ENCODE measurements at regions not wholly inside any gene's neighbourhood (a gene's known extent, or its start where the extent isn't known, plus 50 kb on each side); places are given as distances from the start of the nearest gene placed in this dataset.

GRCh38 chr4:131526686-131527085 lies 1622.4 kb upstream of the PCDH10 start:
- Histone ChIP-seq H3K27ac (ENCODE audit: low read depth in 1 of 2, low read length in 2 of 2) (no peak overlapping the region), H3K9ac (ENCODE audit: low read depth in 1 of 2, low read length in 2 of 2) (no peak overlapping the region), H3K4me3 (ENCODE audit: low read depth in 1 of 3, low read length in 3 of 3) (no peak overlapping the region), H3K36me3 (ENCODE audit: control insufficient read depth in 4 of 4, insufficient read depth in 3 of 4, low read depth in 1 of 4, low read length in 3 of 4) (no peaks in the 10 kb centered on the region), H3K27me3 (ENCODE audit: control insufficient read depth in 4 of 4, insufficient read depth in 4 of 4, low read length in 3 of 4) (no peaks in the 10 kb centered on the region), H3K4me1 (ENCODE audit: control insufficient read depth in 4 of 4, insufficient read depth in 4 of 4, low read length in 3 of 4) (no peaks in the 10 kb centered on the region), H3K9me3 (ENCODE audit: control insufficient read depth in 4 of 4, low read length in 3 of 4) (no peaks in the 10 kb centered on the region)
- TF ChIP-seq JUND (IDR thresholded peaks at IDR 0.05) = no peak
- no peak for TF ChIP-seq YY1 (IDR thresholded peaks at IDR 0.05)
- TF ChIP-seq HNF4G (IDR thresholded peaks at IDR 0.05) = no peak
- TF ChIP-seq FOXA2 (IDR thresholded peaks at IDR 0.05) = no peak
- no peak for TF ChIP-seq SP1 (IDR thresholded peaks at IDR 0.05)
- no peak for TF ChIP-seq ATF3 (IDR thresholded peaks at IDR 0.05)
- no peak for TF ChIP-seq EGR1 (IDR thresholded peaks at IDR 0.05; ENCODE audit: low read depth in 2 of 2)
- TF ChIP-seq MAX (IDR thresholded peaks at IDR 0.05) = no peak
- TF ChIP-seq HNF4A (conservative IDR thresholded peaks at IDR 0.05) = no peak
- TF ChIP-seq NR2F2 (IDR thresholded peaks at IDR 0.05) = no peak
- no peak for TF ChIP-seq TAF1 (conservative IDR thresholded peaks at IDR 0.05)
- TF ChIP-seq RAD21 (IDR thresholded peaks at IDR 0.05) = no peak
- no peak for TF ChIP-seq FOXA1 (IDR thresholded peaks at IDR 0.05)
- no peak for TF ChIP-seq RXRA (IDR thresholded peaks at IDR 0.05)
- no peak for TF ChIP-seq CTCF (IDR thresholded peaks at IDR 0.05; ENCODE audit: low read depth, low read length, missing input control)
- TF ChIP-seq GABPA (IDR thresholded peaks at IDR 0.05 in 1 of 2, conservative IDR thresholded peaks at IDR 0.05 in 1 of 2) = no peak
- no peak for DNase-seq (ENCODE audit: low spot score)
- WGBS = 73% methylated on average over 1 of the region's 1 CpG

GRCh38 chr4:131531087-131531486 lies 1618.0 kb upstream of the PCDH10 start:
- Histone ChIP-seq H3K27me3 (ENCODE audit: control insufficient read depth in 4 of 4, insufficient read depth in 4 of 4, low read length in 3 of 4) (no peaks in the 10 kb centered on the region), H3K9ac (ENCODE audit: low read depth in 1 of 2, low read length in 2 of 2) (no peak overlapping the region), H3K4me1 (ENCODE audit: control insufficient read depth in 4 of 4, insufficient read depth in 4 of 4, low read length in 3 of 4) (no peaks in the 10 kb centered on the region), H3K9me3 (ENCODE audit: control insufficient read depth in 4 of 4, low read length in 3 of 4) (no peaks in the 10 kb centered on the region), H3K27ac (ENCODE audit: low read depth in 1 of 2, low read length in 2 of 2) (no peak overlapping the region), H3K4me3 (ENCODE audit: low read depth in 1 of 3, low read length in 3 of 3) (no peak overlapping the region), H3K36me3 (ENCODE audit: control insufficient read depth in 4 of 4, insufficient read depth in 3 of 4, low read depth in 1 of 4, low read length in 3 of 4) (no peaks in the 10 kb centered on the region)
- TF ChIP-seq FOXA2 (IDR thresholded peaks at IDR 0.05) (no peak), ATF3 (IDR thresholded peaks at IDR 0.05) (no peak), EGR1 (IDR thresholded peaks at IDR 0.05; ENCODE audit: low read depth in 2 of 2) (no peak), CTCF (IDR thresholded peaks at IDR 0.05; ENCODE audit: low read depth, low read length, missing input control) (no peak)
- no peak for DNase-seq (ENCODE audit: low spot score)
- WGBS = 67% methylated on average over 6 of the region's 6 CpGs
